Transverse colon (tissue), 4 donors: ENCODE measurements at regions not wholly inside any gene's neighbourhood (a gene's known extent, or its start where the extent isn't known, plus 50 kb on each side); places are given as distances from the start of the nearest gene placed in this dataset.

Experiments
- DNase-seq: peaks from one replicate; pipeline ENCODE4 v3.0.0-alpha.2; 2019
- H3K27ac ChIP-seq, 4 donors: fragments of 200-600 bp; sonication (generic); 2 replicates each; pipeline ENCODE4 v1.5.1; 2016 to 2018; ENCODE audit warnings: inconsistent platforms in 4 of 4
- H3K27me3 ChIP-seq: fragments of 200-600 bp; sonication (generic); 2 replicates; pipeline ENCODE4 v1.5.1; 2017; ENCODE audit warnings: inconsistent platforms
- H3K36me3 ChIP-seq, 4 donors: fragments of 200-600 bp; sonication (generic); 2 replicates each; pipeline ENCODE4 v1.5.1; 2017 to 2019; ENCODE audit warnings: inconsistent platforms in 4 of 4
- H3K4me1 ChIP-seq, 4 donors: fragments of 200-600 bp; sonication (generic); 2 replicates each; pipeline ENCODE4 v1.5.1; 2017 to 2020; ENCODE audit warnings: inconsistent platforms in 4 of 4
- H3K4me3 ChIP-seq, 4 donors: fragments of 200-600 bp; sonication (generic); 1 replicate in 1 of 4; 2 replicates in 3 of 4; pipeline versions ENCODE4 v1.5.1 to v1.6.1; 2017 to 2019; ENCODE audit warnings: inconsistent platforms in 4 of 4
- H3K9me3 ChIP-seq, 2 donors: fragments of 200-600 bp; sonication (generic); 2 replicates each; pipeline ENCODE4 v1.5.1; 2017 to 2019; ENCODE audit warnings: inconsistent platforms in 2 of 2
- EP300 ChIP-seq: sonication (generic); formaldehyde crosslinking; IDR thresholded peaks from one replicate; pipeline ENCODE4 v1.6.1; 2017; ENCODE audit warnings: antibody characterized with exemption, low read depth
- POLR2A ChIP-seq: fragments of 450-650 bp; IDR thresholded peaks from one replicate; pipeline ENCODE4 v1.6.1; 2016; ENCODE audit warnings: antibody characterized with exemption, mild to moderate bottlenecking, moderate library complexity
- POLR2AphosphoS5 ChIP-seq, 3 donors: sonication (generic); formaldehyde crosslinking; IDR thresholded peaks; one replicate each; pipeline ENCODE4 v1.6.1; 2016; ENCODE audit warnings: antibody characterized with exemption in 3 of 3
- WGBS, 2 donors: methylation state at CpG; one replicate each; pipeline ENCODE4 v1.1.5; 2018; ENCODE audit warnings: low coverage in 1 of 2; 5-methylcytosine and 5-hydroxymethylcytosine counted together
- in situ Hi-C, 4 donors: fragments of 200-750 bp; cut with MboI; loops; one replicate each; pipeline versions ENCODE4 v1.15.0 to v1.15.1; 2017; ENCODE audit warnings: low sequenced_read_pairs in 3 of 4, low pct_ligation_motif_present in 1 of 4, low pct_unique_long_range_greater_than_20kb in 1 of 4
- intact Hi-C: fragments of 100-400 bp; cut with DNase I; formaldehyde crosslinking; loops from one replicate; pipeline ENCODE4 v1.15.1; 2023; ENCODE audit warnings: low total_unique reads
- TF ChIP-seq, protein P1 (sequence below), 5 experiments: fragments of 200-600 bp in 3 of 5; fragments of 450-650 bp in 2 of 5; sonication (generic) in 3 of 5; IDR thresholded peaks; 1 replicate in 2 of 5; 2 replicates in 3 of 5; pipeline ENCODE4 v1.5.1; 2016 to 2017; ENCODE audit warnings: antibody characterized with exemption in 5 of 5, inconsistent platforms in 3 of 5, mild to moderate bottlenecking in 2 of 5, moderate library complexity in 1 of 5

DNA sequence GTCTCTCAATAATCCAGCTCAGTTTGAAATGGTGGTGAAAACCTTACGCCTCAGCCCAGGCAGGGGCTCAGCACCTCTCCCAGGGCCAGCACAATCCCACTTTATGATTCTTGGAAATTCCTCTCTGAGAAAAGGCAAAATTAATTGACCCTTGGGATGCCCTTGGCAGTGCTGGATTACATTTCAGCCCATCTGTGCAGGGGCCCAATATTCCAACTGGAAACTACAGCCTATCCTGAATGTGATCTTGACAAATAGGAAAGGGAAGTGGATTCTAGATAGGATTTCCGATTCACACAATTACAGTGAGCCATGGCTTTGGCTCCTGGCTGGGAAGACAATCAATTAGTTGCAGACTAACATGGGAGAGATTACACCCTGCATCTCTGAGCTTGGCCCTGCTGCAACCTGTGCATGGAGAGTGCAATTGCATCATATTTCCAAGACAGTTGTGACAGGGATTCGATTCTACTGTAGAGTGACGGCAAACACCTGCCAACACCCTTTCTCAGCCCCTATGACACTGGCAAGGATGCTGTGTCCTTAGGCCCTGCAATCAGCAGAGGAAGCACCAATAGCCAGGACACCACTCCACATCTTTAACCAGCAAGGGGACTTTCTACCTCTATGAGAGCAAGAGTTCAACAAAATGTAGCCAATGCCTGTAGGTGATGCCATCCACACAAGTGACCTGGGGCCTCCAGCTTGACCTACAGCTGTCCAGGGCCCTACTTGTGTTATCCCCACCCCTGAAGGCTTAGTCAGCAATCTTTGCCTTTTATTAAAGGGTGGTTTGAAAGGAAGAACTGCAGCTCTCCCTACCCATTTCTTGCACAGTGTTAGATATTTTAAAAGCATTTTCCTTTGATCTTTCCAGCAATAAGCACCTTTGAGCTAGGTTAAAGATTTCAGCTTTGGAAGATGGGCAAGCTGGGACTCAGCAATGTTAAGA is 187.2 kb upstream of the HS6ST1 start:
- no peaks in the 10 kb centered on the region for H3K36me3 ChIP-seq
- intact Hi-C loops = no loop called here

DNA sequence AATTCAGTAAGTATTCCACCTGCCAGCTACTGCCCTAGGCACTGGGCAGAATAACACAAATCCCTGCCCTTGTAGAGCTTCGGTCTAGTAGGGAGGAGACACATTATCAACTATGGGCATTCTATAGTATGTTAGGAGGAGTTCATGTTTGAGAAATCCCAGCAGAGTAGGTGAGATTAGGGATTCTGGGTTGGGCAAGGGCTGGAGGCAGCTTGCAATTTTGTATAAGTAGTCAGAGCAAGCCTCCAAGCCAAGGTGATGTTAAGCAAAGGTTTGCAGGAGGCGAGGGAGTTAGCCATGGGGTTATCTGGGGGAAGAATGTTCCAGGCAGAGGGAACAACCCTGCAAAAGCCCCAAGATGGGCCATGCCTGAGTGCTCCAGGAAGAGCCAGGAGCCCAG is 187.9 kb upstream of the HS6ST1 start:
- Histone ChIP-seq H3K9me3 (no peaks in the 10 kb centered on the region), H3K36me3 (no peaks in the 10 kb centered on the region), H3K27ac (no peak overlapping the region), H3K4me1 (no peaks in the 10 kb centered on the region), H3K27me3 (no peaks in the 10 kb centered on the region), H3K4me3 (no peak overlapping the region)
- 83 to 87% methylated on average over 1 to 2 of the region's 2 CpGs for WGBS, 2 donors
- in situ Hi-C loops (no loop called here), intact Hi-C loops (no loop called here)
- DNase-seq = no peak
- TF ChIP-seq EP300 (no peak), POLR2A (no peak), POLR2AphosphoS5 (IDR thresholded peaks at IDR 0.05) (no peak)
- TF ChIP-seq, protein P1, sequence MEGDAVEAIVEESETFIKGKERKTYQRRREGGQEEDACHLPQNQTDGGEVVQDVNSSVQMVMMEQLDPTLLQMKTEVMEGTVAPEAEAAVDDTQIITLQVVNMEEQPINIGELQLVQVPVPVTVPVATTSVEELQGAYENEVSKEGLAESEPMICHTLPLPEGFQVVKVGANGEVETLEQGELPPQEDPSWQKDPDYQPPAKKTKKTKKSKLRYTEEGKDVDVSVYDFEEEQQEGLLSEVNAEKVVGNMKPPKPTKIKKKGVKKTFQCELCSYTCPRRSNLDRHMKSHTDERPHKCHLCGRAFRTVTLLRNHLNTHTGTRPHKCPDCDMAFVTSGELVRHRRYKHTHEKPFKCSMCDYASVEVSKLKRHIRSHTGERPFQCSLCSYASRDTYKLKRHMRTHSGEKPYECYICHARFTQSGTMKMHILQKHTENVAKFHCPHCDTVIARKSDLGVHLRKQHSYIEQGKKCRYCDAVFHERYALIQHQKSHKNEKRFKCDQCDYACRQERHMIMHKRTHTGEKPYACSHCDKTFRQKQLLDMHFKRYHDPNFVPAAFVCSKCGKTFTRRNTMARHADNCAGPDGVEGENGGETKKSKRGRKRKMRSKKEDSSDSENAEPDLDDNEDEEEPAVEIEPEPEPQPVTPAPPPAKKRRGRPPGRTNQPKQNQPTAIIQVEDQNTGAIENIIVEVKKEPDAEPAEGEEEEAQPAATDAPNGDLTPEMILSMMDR (IDR thresholded peaks at IDR 0.05) = no peak

More for the DNA sequence above, 187.2 kb upstream of the HS6ST1 start:
- in situ Hi-C loops = no loop called here
- TF ChIP-seq POLR2A (no peak), EP300 (no peak), POLR2AphosphoS5 (IDR thresholded peaks at IDR 0.05) (no peak)
- TF ChIP-seq, protein P1 (IDR thresholded peaks at IDR 0.05) = no peak
- H3K27ac ChIP-seq = no peak overlapping the region
- no peaks in the 10 kb centered on the region for H3K9me3 ChIP-seq
- H3K4me3 ChIP-seq = no peak overlapping the region
- no peaks in the 10 kb centered on the region for H3K4me1 ChIP-seq
- 80 to 90% methylated on average over 1 to 4 of the region's 4 CpGs for WGBS, 2 donors
- DNase-seq = no peak
- no peaks in the 10 kb centered on the region for H3K27me3 ChIP-seq

DNA sequence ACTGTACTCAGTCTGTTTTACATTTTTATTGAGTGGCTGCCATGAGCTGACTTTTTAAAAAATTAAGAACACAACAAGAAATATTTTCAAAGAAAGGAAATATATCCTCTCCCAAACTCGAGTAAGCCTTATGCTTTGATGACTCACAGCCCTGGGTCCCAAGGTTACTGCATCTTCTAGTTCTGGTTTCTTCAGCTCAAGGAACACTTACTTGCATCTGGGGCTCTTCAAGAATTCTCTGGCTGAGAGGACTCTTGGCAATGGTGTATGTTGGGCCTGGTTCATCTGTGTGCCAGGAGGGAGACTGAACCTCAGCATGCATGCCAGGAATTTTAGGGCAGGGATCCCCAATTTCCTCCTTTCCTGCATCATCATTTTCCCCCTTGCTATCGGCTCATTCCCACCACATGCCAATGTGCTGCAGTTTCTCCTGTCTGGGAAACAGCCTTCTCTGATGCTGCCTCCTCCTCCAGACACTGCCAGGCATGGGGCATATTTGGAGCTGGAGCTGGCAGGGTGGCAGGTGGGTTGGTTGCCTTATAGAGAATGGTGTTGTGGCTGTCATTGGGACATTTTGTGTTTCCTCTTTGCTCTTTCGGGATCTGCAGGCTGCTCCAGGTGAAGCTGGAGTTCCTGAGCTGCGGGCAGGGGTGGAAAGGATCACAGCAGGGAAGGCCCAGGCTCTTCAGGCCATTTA is 192.2 kb upstream of the HS6ST1 start:
- H3K36me3 ChIP-seq = no peaks in the 10 kb centered on the region
- 0 to 69% methylated on average over 1 to 4 of the region's 4 CpGs for WGBS, 2 donors
- no peak overlapping the region for H3K27ac ChIP-seq
- no peak for DNase-seq
- no peaks in the 10 kb centered on the region for H3K9me3 ChIP-seq
- H3K4me3 ChIP-seq = no peak overlapping the region
- no peaks in the 10 kb centered on the region for H3K27me3 ChIP-seq
- TF ChIP-seq, protein P1 (IDR thresholded peaks at IDR 0.05) = no peak
- TF ChIP-seq POLR2A = no peak
- TF ChIP-seq EP300 = no peak
- no peak for TF ChIP-seq POLR2AphosphoS5 (IDR thresholded peaks at IDR 0.05)
- intact Hi-C loops (no loop called here), in situ Hi-C loops (no loop called here)
- H3K4me1 ChIP-seq = no peaks in the 10 kb centered on the region

DNA sequence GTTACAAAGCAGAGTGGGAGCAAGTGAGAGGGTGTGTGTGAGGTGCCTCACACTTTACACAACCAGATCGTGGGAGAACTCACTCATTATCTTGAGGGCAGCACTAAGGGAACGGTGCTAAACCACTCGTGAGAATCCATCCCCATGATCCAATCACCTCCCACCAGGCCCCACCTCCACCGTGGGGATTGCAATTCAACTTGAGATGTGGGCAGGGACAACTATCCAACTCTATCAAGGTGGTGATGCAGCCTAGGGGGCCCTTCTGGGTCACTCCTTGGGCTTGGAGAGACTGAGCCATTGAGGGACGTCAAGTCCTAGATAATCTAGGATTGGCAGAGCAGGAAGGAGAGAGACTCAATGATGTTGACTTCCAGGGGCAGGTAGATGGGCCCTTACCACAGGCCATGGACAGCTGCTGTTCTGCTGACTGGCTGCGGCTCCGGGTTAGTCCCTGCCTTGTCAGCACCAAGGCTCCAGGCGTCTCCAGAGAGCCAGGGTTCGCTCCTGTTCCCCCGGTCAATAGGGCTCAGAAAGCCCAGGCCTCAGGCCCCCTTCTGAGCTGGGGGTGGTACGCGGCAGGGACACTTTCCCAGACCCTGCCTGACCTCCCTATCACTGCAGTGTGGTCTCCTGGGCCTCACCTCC is 193.2 kb upstream of the HS6ST1 start:
- Histone ChIP-seq H3K4me1 (no peaks in the 10 kb centered on the region), H3K9me3 (no peaks in the 10 kb centered on the region), H3K4me3 (no peak overlapping the region), H3K27me3 (no peaks in the 10 kb centered on the region), H3K27ac (no peak overlapping the region), H3K36me3 (no peaks in the 10 kb centered on the region)
- no peak for DNase-seq
- WGBS, 2 donors = 89 to 90% methylated on average over 2 to 12 of the region's 12 CpGs
- intact Hi-C loops = no loop called here
- in situ Hi-C loops = no loop called here
- no peak for TF ChIP-seq POLR2AphosphoS5 (IDR thresholded peaks at IDR 0.05)
- no peak for TF ChIP-seq POLR2A
- TF ChIP-seq, protein P1 (IDR thresholded peaks at IDR 0.05) = no peak
- TF ChIP-seq EP300 = no peak
